MM.1S (cell line): ENCODE measurements at regions not wholly inside any gene's neighbourhood (a gene's known extent, or its start where the extent isn't known, plus 50 kb on each side); places are given as distances from the start of the nearest gene placed in this dataset.

Experiments used
- CTCF ChIP-seq: fragments of 300-600 bp; sonication (generic); IDR thresholded peaks from 2 replicates; pipeline ENCODE4 v1.5.1; 2016; ENCODE audit warnings: antibody characterized with exemption, low read length, mixed read lengths
- EZH2 ChIP-seq: fragments of 300-600 bp; sonication (generic); optimal IDR thresholded peaks from 2 replicates; pipeline ENCODE3; 2017; ENCODE audit warnings: low read depth, mild to moderate bottlenecking, antibody characterized with exemption, low read length, mixed read lengths
- EZH2phosphoT487 ChIP-seq: fragments of 300-600 bp; sonication (generic); IDR thresholded peaks from 2 replicates; pipeline ENCODE4 v1.6.1; 2018; ENCODE audit warnings: antibody characterized with exemption, low read length

- TF ChIP-seq CTCF = no peak
- TF ChIP-seq EZH2phosphoT487 = no peak
- TF ChIP-seq EZH2 = no peak
Measured at GRCh38 chr5:54361691-54362411, 51.5 kb upstream of the ARL15 start.
